ENCODE measurements at regions not wholly inside any gene's neighbourhood (a gene's known extent, or its start where the extent isn't known, plus 50 kb on each side); places are given as distances from the start of the nearest gene placed in this dataset.

DNA sequence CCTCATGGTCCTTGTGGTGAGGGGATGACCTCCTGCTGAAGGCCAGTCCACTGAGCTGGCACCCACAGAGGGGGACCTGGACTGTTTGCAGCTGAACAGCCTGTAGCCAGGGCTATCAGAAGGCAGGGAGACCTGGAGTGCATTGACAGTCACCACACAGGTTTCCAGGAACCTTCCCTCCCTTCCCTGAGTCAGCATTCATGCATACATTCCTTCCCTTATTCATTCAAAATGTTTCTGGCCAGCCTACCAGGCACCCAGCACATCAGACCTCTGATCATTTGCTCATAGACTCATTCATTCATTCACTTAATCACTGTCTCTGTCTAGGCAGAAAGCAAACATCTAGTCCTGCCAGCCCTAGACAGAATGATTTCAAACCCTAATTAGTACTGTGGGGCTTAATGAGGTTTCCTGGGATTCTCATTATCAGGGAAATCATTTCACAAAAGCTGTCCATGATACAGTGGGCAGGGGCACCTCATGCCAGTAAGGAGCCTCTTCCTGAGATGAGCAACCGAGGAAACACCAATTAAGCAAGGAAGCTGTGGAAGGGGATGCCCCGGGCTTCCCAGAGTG lies 110.1 kb upstream of the PPP1R26 start:
- intact Hi-C loops (cut with micrococcal nuclease), result no loop called here
- Mint-ChIP-seq H3K27me3 (no peaks in the 10 kb centered on the region), H3K27ac (no peak overlapping the region), H3K9me3 (no peaks in the 10 kb centered on the region), H3K36me3 (ENCODE audit: low read depth) (no peaks in the 10 kb centered on the region), H3K4me3 (no peak overlapping the region), H3K4me1 (no peaks in the 10 kb centered on the region)
- DNase-seq, result no peak

DNA sequence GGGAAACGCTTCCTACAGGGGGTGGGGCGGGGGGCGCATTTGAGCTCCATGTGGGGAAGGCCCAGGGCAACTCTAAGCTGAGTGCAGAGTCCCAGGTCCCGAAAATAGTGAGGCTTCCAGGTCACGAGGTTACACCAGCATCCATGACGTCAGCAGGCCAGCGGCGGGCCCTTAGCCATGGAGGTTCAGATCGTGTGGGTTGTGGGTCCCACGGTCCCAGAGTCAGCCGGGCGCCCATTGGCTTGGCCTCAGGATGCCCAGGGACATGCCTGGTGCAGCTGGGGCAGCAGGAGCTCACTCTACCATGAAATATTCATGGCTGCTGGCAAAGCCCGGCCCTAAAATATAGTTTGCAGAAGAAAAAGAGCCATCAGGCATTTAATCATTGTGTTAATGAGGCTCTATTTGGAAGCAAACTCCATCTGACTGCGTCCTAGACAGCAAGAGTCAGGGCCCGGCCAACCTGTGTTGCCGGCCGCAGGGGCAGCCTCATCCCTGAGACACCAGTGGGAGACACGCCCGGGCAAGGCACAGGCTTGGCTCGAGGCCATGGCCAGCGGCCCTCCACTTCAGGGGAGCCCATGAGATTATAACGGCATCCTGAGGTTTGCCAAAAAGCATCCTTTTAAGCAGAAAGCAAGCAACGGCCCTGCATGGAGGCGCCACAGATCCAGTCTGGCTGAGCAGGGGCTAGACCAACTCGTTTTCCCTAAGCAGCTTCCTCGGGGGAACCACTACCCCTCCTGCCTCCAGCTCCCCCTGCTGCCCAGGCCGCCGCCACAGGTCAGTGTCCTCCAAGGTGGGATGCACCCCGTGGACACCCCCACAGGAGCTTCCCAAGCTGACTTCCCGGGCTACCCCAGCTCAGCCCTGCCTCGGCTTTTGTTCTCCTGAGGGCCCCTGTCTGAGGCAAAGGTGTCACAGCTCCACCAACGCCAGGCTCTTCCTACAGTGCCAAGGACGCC lies 108.9 kb upstream of the PPP1R26 start:
- no peaks in the 10 kb centered on the region for H3K36me3 Mint-ChIP-seq (ENCODE audit: low read depth)
- no peak for DNase-seq
- no peaks in the 10 kb centered on the region for H3K9me3 Mint-ChIP-seq
- H3K4me3 Mint-ChIP-seq, result no peak overlapping the region
- H3K27ac Mint-ChIP-seq, result no peak overlapping the region
- H3K27me3 Mint-ChIP-seq, result no peaks in the 10 kb centered on the region
- intact Hi-C loops (cut with micrococcal nuclease), result no loop called here
- no peaks in the 10 kb centered on the region for H3K4me1 Mint-ChIP-seq

DNA sequence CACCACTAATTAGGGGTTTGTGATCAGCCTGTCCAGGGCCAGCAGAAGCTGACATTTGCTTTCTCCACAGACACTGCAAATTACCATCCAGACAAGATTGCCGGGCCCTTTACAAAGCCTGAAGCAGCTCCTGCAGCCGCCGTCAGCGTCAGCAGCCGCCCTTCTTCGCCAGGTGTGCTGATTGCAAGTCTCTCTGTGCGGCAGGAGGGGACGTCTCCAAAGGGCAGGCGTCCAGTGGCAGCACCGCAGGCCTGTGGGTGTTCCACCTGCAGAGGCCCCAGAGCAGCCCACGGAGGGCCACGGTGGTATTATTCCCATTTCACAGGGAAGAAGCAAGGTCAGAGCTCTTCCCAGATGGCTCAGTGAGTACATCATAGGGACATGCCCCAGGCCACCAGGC lies 108.0 kb upstream of the PPP1R26 start:
- no peaks in the 10 kb centered on the region for H3K27me3 Mint-ChIP-seq
- no peak overlapping the region for H3K27ac Mint-ChIP-seq
- no peaks in the 10 kb centered on the region for H3K9me3 Mint-ChIP-seq
- DNase-seq, result no peak
- no peaks in the 10 kb centered on the region for H3K4me1 Mint-ChIP-seq
- no peaks in the 10 kb centered on the region for H3K36me3 Mint-ChIP-seq (ENCODE audit: low read depth)
- no peak overlapping the region for H3K4me3 Mint-ChIP-seq
- intact Hi-C loops (cut with micrococcal nuclease), result no loop called here

DNA sequence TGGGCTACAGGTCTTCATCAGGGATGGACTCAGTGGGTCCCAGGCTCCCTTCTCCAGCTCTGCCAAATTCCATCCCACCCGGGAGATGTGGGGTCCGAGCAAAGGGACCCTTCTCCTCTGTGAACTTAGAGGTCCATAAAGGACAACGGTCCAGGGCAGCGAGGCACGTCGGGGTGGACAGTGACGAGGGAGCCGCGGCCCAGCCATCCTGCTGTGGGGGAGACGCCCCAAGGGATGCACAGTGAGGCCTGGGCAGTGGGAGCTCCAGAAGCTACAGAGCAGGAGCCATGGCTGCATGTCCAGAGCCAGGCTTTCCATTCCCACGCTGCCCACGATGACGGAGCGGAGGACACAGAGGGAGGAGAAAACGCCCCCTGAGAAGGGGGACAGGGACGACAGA lies 107.5 kb upstream of the PPP1R26 start:
- Mint-ChIP-seq H3K36me3 (ENCODE audit: low read depth) (no peaks in the 10 kb centered on the region), H3K27ac (no peak overlapping the region), H3K27me3 (no peaks in the 10 kb centered on the region), H3K4me1 (no peaks in the 10 kb centered on the region), H3K9me3 (no peaks in the 10 kb centered on the region), H3K4me3 (no peak overlapping the region)
- intact Hi-C loops (cut with micrococcal nuclease), result no loop called here
- DNase-seq, result no peak

DNA sequence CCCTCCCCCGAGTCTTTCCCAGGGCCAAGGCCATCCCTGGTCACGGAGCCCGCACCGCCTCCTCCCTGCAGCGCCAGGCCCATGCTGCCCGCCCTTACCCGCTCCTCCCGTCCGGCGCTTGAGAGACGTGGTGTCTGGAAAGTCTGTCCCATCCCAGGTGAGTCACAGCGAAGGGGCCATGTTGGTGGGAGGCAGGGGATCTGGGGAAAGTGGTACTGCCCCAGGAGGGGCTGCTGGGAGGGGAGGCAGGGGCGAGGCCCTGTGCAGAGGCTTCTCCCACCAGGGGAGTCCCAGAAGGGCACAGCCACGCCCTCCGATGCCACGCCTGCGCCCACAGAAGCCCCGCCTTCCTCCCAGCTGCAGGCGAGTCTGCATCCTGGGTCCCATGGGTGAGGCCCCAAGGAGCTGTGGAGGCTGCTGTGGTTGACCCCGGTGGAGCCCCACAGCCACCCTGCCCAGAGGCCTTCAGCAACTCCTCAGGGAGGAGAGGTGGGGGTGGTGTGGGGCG lies 107.0 kb upstream of the PPP1R26 start:
- no peaks in the 10 kb centered on the region for H3K27me3 Mint-ChIP-seq
- intact Hi-C loops (cut with micrococcal nuclease), result no loop called here
- no peak overlapping the region for H3K4me3 Mint-ChIP-seq
- H3K9me3 Mint-ChIP-seq, result no peaks in the 10 kb centered on the region
- no peaks in the 10 kb centered on the region for H3K36me3 Mint-ChIP-seq (ENCODE audit: low read depth)
- no peaks in the 10 kb centered on the region for H3K4me1 Mint-ChIP-seq
- no peak for DNase-seq
- no peak overlapping the region for H3K27ac Mint-ChIP-seq

DNA sequence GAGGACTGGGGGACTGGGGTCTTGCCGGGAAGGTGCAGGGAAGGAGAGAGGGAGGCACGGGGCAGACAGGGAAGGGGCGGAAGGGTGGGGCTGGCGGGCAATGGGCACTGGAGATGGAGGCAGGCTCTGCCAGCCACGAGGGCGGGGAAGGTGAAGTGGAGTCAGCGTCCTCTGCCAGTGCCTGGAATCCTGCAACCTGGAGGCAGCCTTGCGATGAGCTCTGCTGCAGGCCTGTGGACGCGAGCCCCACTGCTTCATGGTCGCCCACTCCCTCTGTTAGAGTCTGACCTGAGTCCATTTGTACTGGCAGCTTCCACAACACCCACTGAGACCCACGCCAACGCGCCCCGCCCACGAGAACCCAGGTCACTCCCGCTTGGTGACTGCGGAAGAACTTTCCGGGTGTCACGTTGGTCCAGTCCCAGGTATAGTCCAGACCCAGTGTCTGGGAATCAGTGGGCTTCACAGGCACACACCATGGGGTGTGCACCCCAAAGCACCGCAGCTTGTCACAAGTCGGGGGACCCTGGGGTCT lies 106.4 kb upstream of the PPP1R26 start:
- Mint-ChIP-seq H3K4me1 (no peaks in the 10 kb centered on the region), H3K9me3 (no peaks in the 10 kb centered on the region), H3K36me3 (ENCODE audit: low read depth) (no peaks in the 10 kb centered on the region), H3K4me3 (no peak overlapping the region), H3K27ac (no peak overlapping the region), H3K27me3 (no peaks in the 10 kb centered on the region)
- DNase-seq, result no peak
- intact Hi-C loops (cut with micrococcal nuclease), result no loop called here

DNA sequence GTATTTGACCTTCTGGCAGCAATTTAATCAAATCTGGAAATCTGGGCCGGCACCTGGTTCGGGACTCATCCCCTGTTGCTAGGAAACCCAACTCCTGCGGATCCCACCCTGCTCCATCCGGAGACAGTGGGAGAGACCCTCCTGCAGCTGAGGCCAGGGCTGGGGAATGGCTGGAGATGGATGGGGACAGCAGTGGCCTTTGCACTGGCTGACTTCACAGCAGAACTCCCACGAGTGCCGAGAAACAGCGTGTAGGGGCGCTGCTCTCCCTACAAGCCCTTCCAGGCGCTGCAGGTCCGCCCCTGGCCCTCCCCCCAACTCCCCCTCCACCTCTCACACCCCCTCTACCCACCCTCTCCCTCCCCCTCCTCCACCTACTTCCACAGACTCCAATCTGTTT lies 105.8 kb upstream of the PPP1R26 start:
- Mint-ChIP-seq H3K27ac (no peak overlapping the region), H3K4me1 (no peaks in the 10 kb centered on the region), H3K9me3 (no peaks in the 10 kb centered on the region), H3K36me3 (ENCODE audit: low read depth) (no peaks in the 10 kb centered on the region), H3K4me3 (no peak overlapping the region), H3K27me3 (no peaks in the 10 kb centered on the region)
- no peak for DNase-seq
- intact Hi-C loops (cut with micrococcal nuclease), result no loop called here

DNA sequence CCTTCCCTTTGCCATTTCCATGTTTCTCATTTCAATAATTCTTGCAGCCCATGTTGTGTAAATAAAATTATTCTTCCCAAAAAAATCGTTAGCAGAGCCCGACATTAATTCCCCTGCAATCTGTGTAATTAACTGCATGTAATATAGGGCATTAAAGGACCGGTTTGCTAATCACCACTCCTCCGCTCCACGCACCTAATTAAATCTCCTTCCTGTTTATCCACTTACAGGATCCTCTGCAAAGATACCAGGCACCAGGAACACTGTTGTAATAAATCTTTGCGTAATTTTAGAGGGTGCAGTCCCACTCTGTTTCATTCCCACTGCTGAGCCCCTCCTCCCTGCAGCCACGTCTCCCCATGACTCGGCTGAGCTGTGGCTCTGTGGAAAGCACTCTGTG lies 105.0 kb upstream of the PPP1R26 start:
- Mint-ChIP-seq H3K27ac (no peak overlapping the region), H3K27me3 (no peaks in the 10 kb centered on the region), H3K4me3 (no peak overlapping the region), H3K36me3 (ENCODE audit: low read depth) (no peaks in the 10 kb centered on the region), H3K9me3 (no peaks in the 10 kb centered on the region), H3K4me1 (no peaks in the 10 kb centered on the region)
- DNase-seq, result no peak
- intact Hi-C loops (cut with micrococcal nuclease), result no loop called here

DNA sequence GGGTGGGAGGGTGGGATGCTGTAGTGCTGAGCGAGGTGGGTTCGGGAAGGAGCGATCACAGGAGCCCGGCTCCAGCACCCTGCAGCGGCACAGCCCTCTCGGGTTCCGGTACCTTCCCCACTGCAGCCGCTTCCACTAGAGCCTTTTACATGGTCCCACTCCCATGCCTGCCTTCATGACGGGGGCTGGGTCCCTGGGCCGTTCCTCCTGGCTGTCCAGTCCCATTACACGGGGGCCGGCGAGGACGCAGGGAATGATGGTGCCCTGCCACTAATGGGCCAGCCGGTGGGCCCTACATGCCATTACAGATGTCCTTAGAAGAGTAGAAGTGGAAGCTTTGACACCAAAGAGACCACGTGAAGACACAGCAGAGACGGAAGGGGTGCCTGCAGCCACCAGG lies 104.6 kb upstream of the PPP1R26 start:
- H3K9me3 Mint-ChIP-seq, result no peaks in the 10 kb centered on the region
- H3K36me3 Mint-ChIP-seq (ENCODE audit: low read depth), result no peaks in the 10 kb centered on the region
- H3K4me1 Mint-ChIP-seq, result no peaks in the 10 kb centered on the region
- H3K27me3 Mint-ChIP-seq, result no peaks in the 10 kb centered on the region
- no peak overlapping the region for H3K4me3 Mint-ChIP-seq
- no peak overlapping the region for H3K27ac Mint-ChIP-seq
- DNase-seq, result no peak
- intact Hi-C loops (cut with micrococcal nuclease), result no loop called here

DNA sequence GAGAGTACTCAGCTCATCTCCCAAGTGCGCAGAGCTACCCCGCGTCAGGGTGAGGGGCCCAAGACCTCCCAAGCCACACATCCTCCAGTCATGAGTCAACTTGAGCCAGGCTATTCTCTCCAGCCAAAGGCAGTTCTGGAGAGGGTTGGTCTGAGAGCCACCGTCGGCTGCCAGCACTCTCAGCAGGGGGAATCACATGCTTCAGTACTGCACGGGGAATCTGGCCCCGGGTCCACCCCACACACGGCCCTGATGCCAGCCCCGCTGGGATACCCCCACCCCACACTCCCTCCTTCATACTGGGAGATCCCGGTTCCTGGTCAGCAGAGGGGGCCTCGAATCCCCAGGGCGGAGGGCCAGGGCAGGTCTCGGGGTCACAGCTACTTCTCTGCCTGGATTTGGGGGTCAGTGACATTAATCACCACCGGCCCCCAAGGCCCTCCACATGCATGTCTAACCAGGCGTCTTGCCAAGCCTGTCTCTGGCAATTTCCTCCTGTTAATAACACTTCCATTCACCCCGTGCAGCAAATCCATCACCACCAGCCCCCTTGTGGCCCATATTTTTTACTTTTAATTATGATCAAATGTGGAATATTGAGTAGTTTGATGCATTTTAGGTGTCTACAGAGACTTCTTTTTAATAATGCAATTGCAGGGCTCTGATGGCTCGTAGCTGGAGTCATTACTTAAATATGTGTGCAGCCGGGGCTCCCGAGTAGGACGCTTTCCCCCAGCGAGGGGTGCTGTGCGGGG lies 102.9 kb upstream of the PPP1R26 start:
- no peak for DNase-seq
- H3K4me1 Mint-ChIP-seq, result no peaks in the 10 kb centered on the region
- intact Hi-C loops (cut with micrococcal nuclease), result no loop called here
- no peaks in the 10 kb centered on the region for H3K9me3 Mint-ChIP-seq
- H3K36me3 Mint-ChIP-seq (ENCODE audit: low read depth), result no peaks in the 10 kb centered on the region
- H3K27me3 Mint-ChIP-seq, result no peaks in the 10 kb centered on the region
- no peak overlapping the region for H3K4me3 Mint-ChIP-seq
- H3K27ac Mint-ChIP-seq, result no peak overlapping the region

DNA sequence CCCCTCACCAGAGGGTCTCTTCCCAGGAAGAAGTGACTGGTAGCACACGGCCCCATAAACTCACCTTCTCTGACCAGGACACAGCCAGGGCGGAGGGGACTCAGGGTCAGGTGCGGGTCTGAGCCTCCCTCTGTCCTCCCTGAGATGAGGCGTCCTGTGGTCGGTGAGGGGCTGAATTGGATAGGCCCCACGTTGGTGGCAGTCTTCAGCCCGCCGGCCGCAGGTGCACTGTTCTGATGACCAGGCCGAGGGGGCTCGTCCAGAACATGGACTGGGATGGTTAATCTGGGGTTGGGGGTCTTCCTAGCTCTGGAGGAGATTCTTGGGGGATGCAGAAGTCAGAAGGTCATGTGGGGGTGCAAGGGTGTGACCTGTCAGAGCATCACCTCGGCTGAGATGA lies 102.2 kb upstream of the PPP1R26 start:
- no peak for DNase-seq
- no peak overlapping the region for H3K27ac Mint-ChIP-seq
- H3K27me3 Mint-ChIP-seq, result no peaks in the 10 kb centered on the region
- no peak overlapping the region for H3K4me3 Mint-ChIP-seq
- intact Hi-C loops (cut with micrococcal nuclease), result no loop called here
- H3K9me3 Mint-ChIP-seq, result no peaks in the 10 kb centered on the region
- H3K4me1 Mint-ChIP-seq, result no peaks in the 10 kb centered on the region
- H3K36me3 Mint-ChIP-seq (ENCODE audit: low read depth), result no peaks in the 10 kb centered on the region

DNA sequence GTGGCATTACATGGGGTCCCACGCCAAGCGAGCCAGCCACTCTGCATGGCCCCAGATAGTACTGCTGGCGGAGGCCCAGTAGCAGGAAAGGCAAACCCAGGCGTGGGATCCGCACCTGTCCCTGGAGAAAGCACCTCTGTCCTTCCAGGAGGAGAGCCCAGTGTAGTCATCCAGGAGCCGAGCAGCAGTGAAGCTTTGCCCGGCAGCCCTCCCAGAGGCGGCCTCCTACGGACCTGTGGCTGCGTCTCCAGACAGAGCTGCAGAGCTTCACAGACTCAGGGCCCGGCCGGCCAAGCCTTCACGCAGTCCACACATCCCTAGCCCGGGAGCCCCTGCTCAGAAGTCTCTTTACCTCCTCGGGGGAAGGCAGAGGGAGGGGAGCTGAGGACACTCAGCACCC lies 100.8 kb upstream of the PPP1R26 start:
- Mint-ChIP-seq H3K4me3 (no peak overlapping the region), H3K4me1 (no peaks in the 10 kb centered on the region), H3K36me3 (ENCODE audit: low read depth) (no peaks in the 10 kb centered on the region), H3K9me3 (no peaks in the 10 kb centered on the region), H3K27ac (no peak overlapping the region), H3K27me3 (no peaks in the 10 kb centered on the region)
- no peak for DNase-seq
- intact Hi-C loops (cut with micrococcal nuclease), result no loop called here

DNA sequence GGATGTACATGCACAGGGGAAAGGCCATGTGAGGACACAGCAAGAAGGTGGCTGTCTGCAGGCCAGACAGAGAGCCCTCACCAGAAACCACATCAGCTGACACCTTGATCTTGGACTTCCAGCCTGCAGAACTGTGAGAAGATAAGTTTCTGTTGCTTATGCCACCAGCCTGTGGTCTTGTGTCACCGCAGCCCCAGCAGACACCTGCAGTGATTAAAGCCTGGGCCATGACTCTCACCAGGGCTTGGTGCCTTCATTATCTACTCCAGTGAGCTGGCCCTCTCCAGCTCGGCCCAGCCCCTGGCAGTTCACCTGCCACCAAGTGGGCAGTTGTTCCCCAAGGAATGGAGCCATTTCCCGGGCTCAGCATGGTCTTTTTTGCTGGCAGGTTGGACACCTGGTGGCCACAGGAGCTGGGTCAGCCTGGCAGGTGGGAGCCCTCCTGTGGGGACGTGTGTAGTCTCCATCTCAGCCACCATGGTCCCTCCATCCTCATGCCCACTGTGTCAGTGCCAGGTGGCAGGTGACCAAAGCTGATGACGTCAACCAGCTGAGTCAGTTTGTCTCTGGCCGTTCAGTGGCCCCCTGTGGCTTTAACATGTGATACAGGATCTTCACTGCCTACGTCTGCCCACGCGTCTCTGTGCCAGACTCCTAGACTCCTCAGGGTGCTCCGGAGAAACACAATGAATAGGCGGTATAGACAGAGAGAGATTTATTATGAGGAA lies 99.9 kb upstream of the PPP1R26 start:
- no peaks in the 10 kb centered on the region for H3K4me1 Mint-ChIP-seq
- DNase-seq, result no peak
- no peaks in the 10 kb centered on the region for H3K36me3 Mint-ChIP-seq (ENCODE audit: low read depth)
- intact Hi-C loops (cut with micrococcal nuclease), result no loop called here
- H3K4me3 Mint-ChIP-seq, result no peak overlapping the region
- H3K27ac Mint-ChIP-seq, result no peak overlapping the region
- H3K9me3 Mint-ChIP-seq, result no peaks in the 10 kb centered on the region
- no peaks in the 10 kb centered on the region for H3K27me3 Mint-ChIP-seq
